Posterior vena cava (tissue), 2 donors: ENCODE measurements at regions not wholly inside any gene's neighbourhood (a gene's known extent, or its start where the extent isn't known, plus 50 kb on each side); places are given as distances from the start of the nearest gene placed in this dataset.
"Not testable (repeated sequence)": the region's sequence is repeated elsewhere in the genome, so short reads cannot be mapped to it uniquely, and the experiment has no call there.

Source experiments
- DNase-seq: peaks from one replicate; pipeline ENCODE4 v3.0.0-alpha.2; 2020; ENCODE audit warnings: low spot score
- intact Hi-C, 2 donors: fragments of 100-400 bp; cut with DNase I; formaldehyde crosslinking; loops; one replicate each; pipeline versions ENCODE4 v1.14.1 to v1.14.2; 2022 to 2023
- donor health status: DM: yes; HTN: yes; CAD: no.
- donor health status: DM: yes; HTN: yes; CAD: no.

- DNase-seq = no peak
- intact Hi-C loops = no loop called here
These were observed 64.3 kb upstream of the NAA35 start for GRCh38 chr9:85876628-85877027.

GRCh38 chr9:85878872-85879597 lies 61.9 kb upstream of the NAA35 start:
- intact Hi-C loops, DNase-seq: not testable (repeated sequence)

GRCh38 chr9:85880507-85880906 lies 60.4 kb upstream of the NAA35 start:
- intact Hi-C loops = loop anchor here in 1 of 2 donors (5.0 kb wide), 1 partner anchor 803 kb away; no protein-coding TSS in a partner anchor
- not testable (repeated sequence) for DNase-seq

- intact Hi-C loops = loop anchor here in 1 of 2 donors (5.0 kb wide), 1 partner anchor 807 kb away; no protein-coding TSS in a partner anchor
- no peak for DNase-seq
These were observed 56.7 kb upstream of the NAA35 start for GRCh38 chr9:85884256-85884655.

- no peak for DNase-seq
- intact Hi-C loops = no loop called here
These were observed 50.0 kb upstream of the NAA35 start for GRCh38 chr9:85890962-85891361.
